HEK293 (cell line): ENCODE measurements at regions not wholly inside any gene's neighbourhood (a gene's known extent, or its start where the extent isn't known, plus 50 kb on each side); places are given as distances from the start of the nearest gene placed in this dataset.

Source experiments
- CTCF ChIA-PET: fragments of 350-600 bp; formaldehyde crosslinking; extraction: SDS; loops from one replicate; lab custom pipeline; 2021; ENCODE audit warnings: antibody characterized with exemption; lab: Yijun Ruan, JAX
- POLR2A ChIA-PET: fragments of 300-600 bp; formaldehyde crosslinking; extraction: SDS; loops from one replicate; lab custom pipeline; 2020; ENCODE audit warnings: antibody characterized with exemption, inconsistent platforms; lab: Yijun Ruan, JAX
- H3K27ac ChIP-seq: fragments of 200-500 bp; sonication (Bioruptor generic); 2 replicates; pipeline ENCODE4 v1.5.1; 2014; ENCODE audit warnings: low read depth, low read length, control low read depth, inconsistent platforms; ENCODE audit errors: extremely low read depth
- H3K36me3 ChIP-seq, 2 experiments: fragments of 200-500 bp in 1 of 2; sonication (Bioruptor generic) in 1 of 2; 1 replicate in 1 of 2; 2 replicates in 1 of 2; pipeline ENCODE4 v1.5.1; 2014 to 2017; ENCODE audit warnings: inconsistent platforms in 2 of 2, low read length in 2 of 2; ENCODE audit not compliant: control insufficient read depth in 2 of 2, insufficient read depth in 1 of 2
- H3K4me1 ChIP-seq: fragments of 200-500 bp; sonication (Bioruptor generic); 2 replicates; pipeline ENCODE4 v1.5.1; 2014; ENCODE audit warnings: mild to moderate bottlenecking, low read length, inconsistent platforms; ENCODE audit not compliant: control insufficient read depth, insufficient read depth
- H3K4me3 ChIP-seq: 2 replicates; pipeline ENCODE4 v1.5.1; 2011; ENCODE audit warnings: low read depth, mild to moderate bottlenecking, control low read depth, low read length, moderate library complexity
- H3K9me3 ChIP-seq: fragments of 200-500 bp; sonication (Bioruptor generic); 2 replicates; pipeline ENCODE4 v1.5.1; 2014; ENCODE audit warnings: low read depth, low read length, inconsistent platforms; ENCODE audit not compliant: control insufficient read depth, insufficient read depth
- BCL11A ChIP-seq: fragments of 450-650 bp; formaldehyde crosslinking; IDR thresholded peaks from 2 replicates; pipeline ENCODE4 v1.5.1; 2016; ENCODE audit warnings: low read depth, missing biosample characterization, missing genetic modification characterization
- HOXA7 ChIP-seq: sonication (generic); formaldehyde crosslinking; IDR thresholded peaks from 2 replicates; pipeline ENCODE4 v1.8.1; 2022; ENCODE audit warnings: missing genetic modification reagents, borderline replicate concordance
- OSR2 ChIP-seq: fragments of 450-650 bp; formaldehyde crosslinking; IDR thresholded peaks from 2 replicates; pipeline ENCODE4 v1.5.1; 2016; ENCODE audit warnings: missing biosample characterization, missing genetic modification characterization
- REPIN1 ChIP-seq: fragments of 450-650 bp; formaldehyde crosslinking; IDR thresholded peaks from 2 replicates; pipeline ENCODE4 v1.5.1; 2017; ENCODE audit warnings: missing biosample characterization, missing genetic modification characterization, low read depth
- SCRT1 ChIP-seq: fragments of 450-650 bp; formaldehyde crosslinking; IDR thresholded peaks from 2 replicates; pipeline ENCODE4 v1.5.1; 2016; ENCODE audit warnings: missing biosample characterization, missing genetic modification characterization, borderline replicate concordance
- SCRT2 ChIP-seq: fragments of 450-650 bp; formaldehyde crosslinking; IDR thresholded peaks from 2 replicates; pipeline ENCODE4 v1.5.1; 2016; ENCODE audit warnings: missing biosample characterization, missing genetic modification characterization
- SETDB1 ChIP-seq: IDR thresholded peaks from one replicate; pipeline ENCODE4 v1.6.1; 2017; ENCODE audit warnings: mild to moderate bottlenecking, low read length, moderate library complexity, mixed read lengths; ENCODE audit not compliant: insufficient read length
- TRIM28 ChIP-seq: IDR thresholded peaks from 2 replicates; pipeline ENCODE4 v1.6.1; 2011; ENCODE audit warnings: low read length, control low read depth, borderline replicate concordance
- ZBTB21 ChIP-seq: fragments of 450-650 bp; formaldehyde crosslinking; IDR thresholded peaks from 2 replicates; pipeline ENCODE4 v1.5.1; 2017; ENCODE audit warnings: missing biosample characterization, missing genetic modification characterization
- ZBTB26 ChIP-seq: fragments of 450-650 bp; formaldehyde crosslinking; optimal IDR thresholded peaks from 2 replicates; pipeline ENCODE3; 2016; ENCODE audit warnings: missing biosample characterization, mild to moderate bottlenecking, missing genetic modification characterization
- ZFP69B ChIP-seq: fragments of 450-650 bp; formaldehyde crosslinking; IDR thresholded peaks from 2 replicates; pipeline ENCODE4 v1.5.1; 2016; ENCODE audit warnings: missing biosample characterization, missing genetic modification characterization
- ZNF112 ChIP-seq: fragments of 450-650 bp; formaldehyde crosslinking; IDR thresholded peaks from 2 replicates; pipeline ENCODE4 v1.5.0; 2017; ENCODE audit warnings: missing biosample characterization, missing genetic modification characterization
- ZNF2 ChIP-seq: fragments of 450-650 bp; formaldehyde crosslinking; IDR thresholded peaks from 2 replicates; pipeline ENCODE4 v1.5.1; 2016; ENCODE audit warnings: missing biosample characterization, missing genetic modification characterization
- ZNF211 ChIP-seq: fragments of 450-650 bp; formaldehyde crosslinking; IDR thresholded peaks from 2 replicates; pipeline ENCODE4 v1.5.1; 2016; ENCODE audit warnings: low read depth, missing biosample characterization, missing genetic modification characterization
- ZNF24 ChIP-seq: fragments of 450-650 bp; formaldehyde crosslinking; IDR thresholded peaks from 2 replicates; pipeline ENCODE4 v1.5.1; 2016; ENCODE audit warnings: missing biosample characterization, missing genetic modification characterization
- ZNF266 ChIP-seq: fragments of 450-650 bp; formaldehyde crosslinking; IDR thresholded peaks from 2 replicates; pipeline ENCODE4 v1.5.1; 2016; ENCODE audit warnings: missing biosample characterization, missing genetic modification characterization, low read depth
- ZNF341 ChIP-seq: fragments of 450-650 bp; formaldehyde crosslinking; IDR thresholded peaks from 2 replicates; pipeline ENCODE4; 2016; ENCODE audit warnings: low read depth, missing biosample characterization, missing genetic modification characterization
- ZNF354C ChIP-seq: fragments of 450-650 bp; formaldehyde crosslinking; IDR thresholded peaks from 2 replicates; pipeline ENCODE4 v1.5.1; 2016; ENCODE audit warnings: missing biosample characterization, missing genetic modification characterization, low read depth, borderline replicate concordance
- ZNF629 ChIP-seq: fragments of 450-650 bp; formaldehyde crosslinking; IDR thresholded peaks from 2 replicates; pipeline ENCODE4 v1.5.1; 2017; ENCODE audit warnings: missing biosample characterization, missing genetic modification characterization
- ZNF645 ChIP-seq: fragments of 450-650 bp; formaldehyde crosslinking; IDR thresholded peaks from 2 replicates; pipeline ENCODE4; 2016; ENCODE audit warnings: missing biosample characterization, missing genetic modification characterization
- ZNF660 ChIP-seq: fragments of 450-650 bp; IDR thresholded peaks from 2 replicates; pipeline ENCODE4 v1.5.1; 2018; ENCODE audit warnings: missing biosample characterization, mild to moderate bottlenecking, missing genetic modification characterization
- TF ChIP-seq, protein P1 (sequence below): fragments of 450-650 bp; formaldehyde crosslinking; IDR thresholded peaks from 2 replicates; pipeline ENCODE4 v1.5.1; 2016; ENCODE audit warnings: missing biosample characterization, missing genetic modification characterization, low read depth
- TF ChIP-seq, protein P2 (sequence below): fragments of 450-650 bp; formaldehyde crosslinking; IDR thresholded peaks from 2 replicates; pipeline ENCODE4 v1.5.1; 2016; ENCODE audit warnings: missing biosample characterization, missing genetic modification characterization
- TF ChIP-seq, protein P3 (sequence below): fragments of 450-650 bp; IDR thresholded peaks from 2 replicates; pipeline ENCODE4 v1.5.1; 2018; ENCODE audit warnings: missing biosample characterization, mild to moderate bottlenecking, missing genetic modification characterization

GRCh38 chr14:71616013-71616412 is 316.2 kb upstream of the RGS6 start:
- ChIA-PET POLR2A (no interaction called here), CTCF (interaction anchor here (0.7 kb wide), 1 partner anchor 55 kb away, joined by 3 read pairs; no protein-coding TSS in a partner anchor)
- no peaks in the 10 kb centered on the region for H3K36me3 ChIP-seq
- no peak overlapping the region for H3K27ac ChIP-seq
- no peak overlapping the region for H3K4me3 ChIP-seq
- 0 out of 2 replicates have a peak, but pooled peaks have one; percentile 34 for TF ChIP-seq ZNF341
- peak; percentile 20; the same call in 1 of the 2 replicates for TF ChIP-seq ZNF629 (tag by site-specific recombination)
- TF ChIP-seq ZNF354C = no peak
- TF ChIP-seq, protein P1, sequence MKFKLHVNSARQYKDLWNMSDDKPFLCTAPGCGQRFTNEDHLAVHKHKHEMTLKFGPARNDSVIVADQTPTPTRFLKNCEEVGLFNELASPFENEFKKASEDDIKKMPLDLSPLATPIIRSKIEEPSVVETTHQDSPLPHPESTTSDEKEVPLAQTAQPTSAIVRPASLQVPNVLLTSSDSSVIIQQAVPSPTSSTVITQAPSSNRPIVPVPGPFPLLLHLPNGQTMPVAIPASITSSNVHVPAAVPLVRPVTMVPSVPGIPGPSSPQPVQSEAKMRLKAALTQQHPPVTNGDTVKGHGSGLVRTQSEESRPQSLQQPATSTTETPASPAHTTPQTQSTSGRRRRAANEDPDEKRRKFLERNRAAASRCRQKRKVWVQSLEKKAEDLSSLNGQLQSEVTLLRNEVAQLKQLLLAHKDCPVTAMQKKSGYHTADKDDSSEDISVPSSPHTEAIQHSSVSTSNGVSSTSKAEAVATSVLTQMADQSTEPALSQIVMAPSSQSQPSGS (tag by site-specific recombination) = peak; percentile 71
- H3K4me1 ChIP-seq = peaks cover 1% of the 10 kb centered on the region; the same call in 1 of the 2 replicates
- no peaks in the 10 kb centered on the region for H3K9me3 ChIP-seq

DNA sequence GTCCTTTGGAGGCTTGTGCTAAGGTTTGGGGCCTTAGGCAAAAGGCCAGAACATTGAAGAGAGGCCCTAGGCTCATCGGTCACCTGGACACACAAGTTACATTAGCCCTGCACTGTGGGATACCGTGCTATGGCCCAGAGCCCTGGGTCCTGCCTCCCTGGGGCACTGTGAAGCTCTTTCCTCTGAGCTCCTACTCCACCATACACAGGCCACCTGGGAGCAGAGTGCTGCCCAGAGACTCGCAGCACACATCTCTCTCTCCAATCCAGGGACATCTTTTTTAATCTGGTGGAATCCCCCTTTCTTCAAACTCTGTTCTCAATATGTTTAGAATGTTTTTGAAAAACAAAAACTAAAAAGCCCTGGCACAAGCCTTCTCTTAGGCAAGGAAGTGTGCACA is 314.2 kb upstream of the RGS6 start:
- H3K9me3 ChIP-seq = no peaks in the 10 kb centered on the region
- no peaks in the 10 kb centered on the region for H3K36me3 ChIP-seq
- no peak overlapping the region for H3K27ac ChIP-seq
- POLR2A ChIA-PET = no interaction called here
- peaks cover 7% of the 10 kb centered on the region; the same call in 1 of the 2 replicates for H3K4me1 ChIP-seq
- H3K4me3 ChIP-seq = no peak overlapping the region
- CTCF ChIA-PET = no interaction called here
- TF ChIP-seq ZBTB26 (tag by site-specific recombination) (no peak), SCRT1 (tag by site-specific recombination) (no peak), TRIM28 (no peak), ZNF2 (tag by site-specific recombination) (no peak), REPIN1 (no peak), ZNF266 (tag by site-specific recombination) (no peak), ZFP69B (tag by site-specific recombination) (no peak), ZNF112 (tag by site-specific recombination) (no peak), BCL11A (tag by site-specific recombination) (no peak), ZNF211 (no peak), ZBTB21 (no peak), ZNF660 (tag by site-specific recombination) (no peak), HOXA7 (CRISPR knock-in tag) (no peak), ZNF645 (tag by site-specific recombination) (no peak), SETDB1 (no peak)

DNA sequence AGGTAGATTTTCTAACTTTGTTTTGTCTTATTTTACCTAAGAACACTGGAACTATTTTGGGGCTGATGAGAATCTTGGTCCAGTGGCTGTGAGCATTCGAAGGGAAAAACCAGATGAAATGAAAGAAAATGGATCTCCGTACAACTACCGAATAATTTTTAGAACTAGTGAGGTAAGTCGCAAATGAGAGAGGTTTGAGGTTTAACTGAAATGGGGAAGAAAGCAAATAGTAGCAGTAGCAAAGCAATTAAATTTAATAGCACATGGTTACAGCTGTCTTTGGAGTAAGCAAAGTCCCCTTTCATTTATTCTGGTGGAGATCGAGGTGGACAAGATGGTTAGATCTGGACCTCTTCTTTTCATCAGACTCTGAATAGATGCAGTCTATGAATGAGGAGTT is 313.5 kb upstream of the RGS6 start:
- H3K36me3 ChIP-seq = no peaks in the 10 kb centered on the region
- H3K4me3 ChIP-seq = no peak overlapping the region
- POLR2A ChIA-PET = interaction anchor here (0.6 kb wide), 1 partner anchor 309 kb away, joined by 3 read pairs; no protein-coding TSS in a partner anchor
- TF ChIP-seq, protein P2, sequence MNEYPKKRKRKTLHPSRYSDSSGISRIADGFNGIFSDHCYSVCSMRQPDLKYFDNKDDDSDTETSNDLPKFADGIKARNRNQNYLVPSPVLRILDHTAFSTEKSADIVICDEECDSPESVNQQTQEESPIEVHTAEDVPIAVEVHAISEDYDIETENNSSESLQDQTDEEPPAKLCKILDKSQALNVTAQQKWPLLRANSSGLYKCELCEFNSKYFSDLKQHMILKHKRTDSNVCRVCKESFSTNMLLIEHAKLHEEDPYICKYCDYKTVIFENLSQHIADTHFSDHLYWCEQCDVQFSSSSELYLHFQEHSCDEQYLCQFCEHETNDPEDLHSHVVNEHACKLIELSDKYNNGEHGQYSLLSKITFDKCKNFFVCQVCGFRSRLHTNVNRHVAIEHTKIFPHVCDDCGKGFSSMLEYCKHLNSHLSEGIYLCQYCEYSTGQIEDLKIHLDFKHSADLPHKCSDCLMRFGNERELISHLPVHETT (tag by site-specific recombination) = no peak
- TF ChIP-seq SCRT2 (tag by site-specific recombination) (no peak), OSR2 (tag by site-specific recombination) (peak; percentile 41; the same call in 1 of the 2 replicates), ZNF24 (no peak)
- TF ChIP-seq, protein P3, sequence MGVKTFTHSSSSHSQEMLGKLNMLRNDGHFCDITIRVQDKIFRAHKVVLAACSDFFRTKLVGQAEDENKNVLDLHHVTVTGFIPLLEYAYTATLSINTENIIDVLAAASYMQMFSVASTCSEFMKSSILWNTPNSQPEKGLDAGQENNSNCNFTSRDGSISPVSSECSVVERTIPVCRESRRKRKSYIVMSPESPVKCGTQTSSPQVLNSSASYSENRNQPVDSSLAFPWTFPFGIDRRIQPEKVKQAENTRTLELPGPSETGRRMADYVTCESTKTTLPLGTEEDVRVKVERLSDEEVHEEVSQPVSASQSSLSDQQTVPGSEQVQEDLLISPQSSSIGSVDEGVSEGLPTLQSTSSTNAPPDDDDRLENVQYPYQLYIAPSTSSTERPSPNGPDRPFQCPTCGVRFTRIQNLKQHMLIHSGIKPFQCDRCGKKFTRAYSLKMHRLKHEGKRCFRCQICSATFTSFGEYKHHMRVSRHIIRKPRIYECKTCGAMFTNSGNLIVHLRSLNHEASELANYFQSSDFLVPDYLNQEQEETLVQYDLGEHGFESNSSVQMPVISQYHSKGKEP (tag by site-specific recombination) = no peak
- H3K4me1 ChIP-seq = peaks cover 7% of the 10 kb centered on the region; the same call in 1 of the 2 replicates
- no peak overlapping the region for H3K27ac ChIP-seq
- CTCF ChIA-PET = no interaction called here
- H3K9me3 ChIP-seq = no peaks in the 10 kb centered on the region
